ENCODE measurements at regions not wholly inside any gene's neighbourhood (a gene's known extent, or its start where the extent isn't known, plus 50 kb on each side); places are given as distances from the start of the nearest gene placed in this dataset.

DNA sequence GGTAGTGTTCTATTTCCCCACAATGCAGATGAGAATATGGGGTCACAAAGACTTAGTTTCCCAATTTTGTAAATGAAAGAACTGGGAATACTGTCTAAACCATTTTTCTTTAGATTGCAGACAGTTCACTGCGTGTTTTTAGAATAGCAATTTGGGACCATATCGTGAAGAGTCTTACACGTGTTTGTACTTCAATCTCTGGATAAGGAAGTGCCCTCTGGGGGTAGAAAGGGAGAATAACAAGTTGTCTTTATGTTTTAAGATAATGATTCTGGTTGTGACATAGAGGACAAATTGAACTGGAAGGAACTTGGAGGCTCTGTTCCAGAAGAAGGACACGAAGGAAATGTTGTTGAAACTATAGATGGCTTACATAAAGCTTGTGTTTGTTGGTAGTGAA, 457.7 kb downstream of the CBLN2 start:
- DNase-seq, result peak in 1 of 51 donors; percentile 2

DNA sequence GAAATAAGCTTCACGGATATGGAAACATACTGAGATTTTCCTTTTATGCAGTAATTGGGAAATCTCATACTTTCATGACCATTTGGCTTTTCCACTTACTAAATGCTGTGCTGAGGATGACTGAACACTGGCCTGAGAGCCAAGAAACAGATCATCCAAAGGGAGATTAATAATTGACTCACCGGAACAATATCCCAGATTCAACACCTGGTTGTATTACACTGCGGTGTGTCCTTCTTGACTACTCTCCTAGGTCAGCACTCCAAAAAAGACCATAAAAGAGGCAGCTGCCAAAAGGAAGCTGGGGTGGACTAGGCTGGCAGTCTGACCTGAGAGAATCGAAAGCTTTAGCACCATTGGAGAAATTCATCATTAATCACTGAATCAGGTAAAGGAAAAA, 469.1 kb downstream of the CBLN2 start:
- no peak for DNase-seq

DNA sequence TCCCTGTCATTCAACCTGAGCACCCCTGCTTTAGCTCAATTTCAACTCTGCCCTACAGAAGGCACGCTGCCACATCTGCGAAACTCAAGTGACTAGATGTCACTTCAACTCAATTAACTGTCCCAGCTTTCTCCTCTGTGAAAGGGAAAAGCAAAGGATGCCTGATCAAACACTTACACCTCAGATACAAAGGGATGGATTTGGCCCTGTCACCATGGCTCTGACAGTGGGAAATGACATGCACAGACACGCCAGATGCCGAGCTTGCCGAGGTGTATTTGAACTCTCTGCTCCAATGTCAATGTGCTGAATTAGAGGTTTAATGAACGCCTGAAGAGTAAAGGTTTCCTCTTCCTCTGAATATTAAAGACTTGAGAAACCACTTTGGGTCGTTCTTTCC, 481.1 kb downstream of the CBLN2 start:
- DNase-seq, result no peak

DNA sequence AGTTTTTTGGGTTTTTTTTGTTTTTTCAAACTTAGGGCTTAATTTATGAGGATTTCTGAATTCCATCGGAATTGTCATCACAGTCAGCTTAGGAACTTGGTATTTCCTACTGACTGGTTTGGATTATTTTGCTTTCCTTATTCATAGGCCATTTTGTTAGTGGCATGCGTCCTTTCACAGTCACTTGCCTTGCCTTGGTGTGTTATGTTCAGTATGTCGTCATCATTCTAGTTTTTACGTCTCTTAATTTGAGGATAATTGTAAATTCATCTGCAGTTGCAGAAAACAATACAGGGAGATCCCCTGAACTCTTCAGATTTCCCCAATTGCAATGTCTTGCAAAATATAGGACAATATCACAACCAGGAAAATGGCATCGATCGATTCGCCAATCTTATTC, 485.3 kb downstream of the CBLN2 start:
- no peak for DNase-seq

DNA sequence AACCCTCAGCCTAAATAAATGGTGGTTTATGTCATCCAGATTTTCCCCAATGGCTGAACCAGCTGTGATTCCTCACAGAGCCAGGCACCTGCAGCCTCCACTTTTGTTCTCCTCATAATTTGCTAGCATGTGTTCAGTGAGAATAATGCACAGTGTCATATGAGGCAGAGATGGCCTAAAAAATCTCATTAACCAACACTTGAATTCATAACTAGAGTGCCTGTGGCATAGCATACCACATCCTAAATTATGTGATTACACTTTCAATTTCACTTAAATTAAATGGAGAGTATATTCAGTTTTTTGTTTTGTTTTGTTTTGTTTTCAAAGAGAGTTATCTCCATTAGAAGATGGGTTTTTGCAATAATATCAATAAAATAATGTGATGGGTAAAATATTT, 488.0 kb downstream of the CBLN2 start:
- no peak for DNase-seq

DNA sequence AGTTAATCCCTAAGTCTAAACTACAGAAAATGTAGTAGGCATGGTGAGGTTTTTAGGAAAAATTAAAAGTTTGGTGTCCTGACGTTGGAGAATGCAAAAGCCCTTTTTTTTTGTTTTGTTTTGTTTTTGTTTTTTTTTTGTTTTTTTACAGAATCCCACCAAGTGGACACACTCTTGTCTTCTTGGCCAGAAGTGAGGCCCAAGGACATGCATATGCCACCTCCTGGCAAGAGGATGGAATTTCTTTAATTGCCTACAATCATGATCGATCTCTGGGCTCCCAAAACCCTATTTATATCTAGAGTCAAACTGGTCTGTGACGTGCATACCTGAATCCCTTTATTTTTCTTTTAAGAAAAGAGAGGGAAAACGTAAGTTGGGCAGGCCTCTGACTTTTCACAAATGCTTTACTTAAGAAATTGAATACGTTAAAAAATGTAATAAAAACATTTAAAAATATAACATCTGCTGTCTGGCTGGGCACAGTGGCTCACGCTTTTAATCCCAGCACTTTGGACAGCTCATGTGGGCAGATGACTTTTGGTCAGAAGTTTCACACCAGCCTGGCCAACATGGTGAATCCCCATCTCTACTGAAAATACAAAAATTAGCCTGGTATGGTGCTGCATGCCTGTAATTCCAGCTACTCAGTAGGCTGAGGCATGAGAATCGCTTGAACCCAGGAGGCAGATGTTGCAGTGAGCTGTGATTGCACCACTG, 502.7 kb downstream of the CBLN2 start:
- no peak for DNase-seq

DNA sequence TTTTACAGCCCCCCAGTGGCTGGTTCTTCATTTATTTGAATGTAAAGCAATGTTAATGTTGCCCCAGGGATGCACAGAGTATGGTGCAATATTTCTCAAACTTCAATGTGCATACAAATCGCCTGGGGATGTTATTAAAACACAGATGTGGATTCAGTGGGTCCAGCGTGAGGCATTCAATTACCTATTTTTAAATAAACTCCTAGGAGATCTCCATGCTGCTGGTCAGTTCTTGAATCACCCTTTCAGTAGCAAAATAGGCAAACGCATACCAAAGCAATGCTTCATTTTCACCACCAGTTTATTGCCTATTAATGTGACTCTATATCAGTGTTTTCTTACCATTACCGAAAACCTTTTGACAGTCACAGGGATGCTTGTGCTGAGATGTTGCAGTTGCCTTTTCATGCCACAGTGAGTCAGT, 530.7 kb downstream of the CBLN2 start:
- no peak for DNase-seq

DNA sequence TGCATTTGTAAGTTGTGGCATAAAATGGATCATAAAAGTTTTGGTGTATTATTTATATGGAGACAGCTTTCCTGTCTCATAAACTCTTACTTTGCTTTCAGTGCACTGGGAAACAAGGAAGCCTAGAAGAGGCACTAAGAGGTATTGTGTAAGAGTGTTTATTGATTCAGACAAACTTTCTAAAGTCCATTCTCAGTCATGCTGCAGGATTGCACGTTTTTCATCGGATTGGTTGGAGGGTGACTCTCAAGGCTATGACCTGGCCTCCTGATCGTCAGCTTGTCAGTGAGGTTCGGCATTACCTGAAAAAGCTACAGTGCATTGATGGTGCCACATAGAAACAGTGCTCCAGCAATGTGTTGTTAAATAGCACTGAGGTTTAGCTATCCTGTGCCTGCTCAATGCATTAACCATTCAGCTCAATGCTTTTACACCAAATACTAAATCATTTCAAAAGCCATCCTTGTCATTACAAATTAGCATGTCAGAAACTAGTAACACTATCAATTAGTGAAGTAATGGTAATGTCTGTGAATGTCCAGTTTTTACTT, 545.5 kb downstream of the CBLN2 start:
- no peak for DNase-seq

DNA sequence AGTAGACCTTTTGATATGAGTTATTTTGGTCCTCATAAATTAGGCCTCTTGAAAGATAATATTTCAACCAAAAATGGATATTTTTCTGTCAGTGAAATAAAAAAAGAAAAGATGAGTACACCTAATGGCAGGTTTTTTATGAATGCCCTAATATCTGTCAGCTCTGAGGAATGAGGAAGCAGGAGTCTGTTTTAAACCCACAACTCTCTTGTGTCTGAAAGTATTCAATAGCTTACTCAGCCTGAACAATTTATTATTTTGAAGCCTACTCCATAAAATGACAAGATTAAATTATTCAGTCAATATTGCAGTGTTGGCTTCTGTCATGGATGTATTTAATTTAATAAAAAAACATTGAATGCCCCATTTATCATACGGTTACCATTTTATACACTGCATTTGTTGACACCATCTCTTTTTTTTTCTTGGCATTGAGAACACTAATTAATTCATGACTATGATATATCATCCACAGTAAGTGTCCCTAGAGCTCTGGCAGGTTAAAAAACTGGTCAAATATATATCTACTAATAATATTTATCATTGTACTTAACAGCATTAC, 548.2 kb downstream of the CBLN2 start:
- DNase-seq, result no peak

DNA sequence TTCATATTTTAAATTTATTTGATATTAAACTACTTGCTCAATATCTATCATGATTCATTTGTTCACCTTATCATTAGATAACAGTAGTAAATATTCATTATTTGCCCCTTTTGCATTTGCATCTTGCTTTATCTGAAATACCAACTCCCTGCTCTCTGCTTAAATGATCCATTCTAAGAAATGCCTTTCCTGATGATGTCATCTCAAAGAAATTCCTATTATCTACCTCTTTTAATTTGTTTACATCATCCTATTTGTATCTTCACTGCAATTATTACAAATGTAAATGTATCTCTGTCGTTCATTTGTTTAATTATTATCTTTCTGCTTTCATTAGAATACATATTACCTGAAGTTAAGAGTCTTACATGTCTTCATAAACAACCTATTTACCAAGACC, 549.9 kb downstream of the CBLN2 start:
- no peak for DNase-seq

DNA sequence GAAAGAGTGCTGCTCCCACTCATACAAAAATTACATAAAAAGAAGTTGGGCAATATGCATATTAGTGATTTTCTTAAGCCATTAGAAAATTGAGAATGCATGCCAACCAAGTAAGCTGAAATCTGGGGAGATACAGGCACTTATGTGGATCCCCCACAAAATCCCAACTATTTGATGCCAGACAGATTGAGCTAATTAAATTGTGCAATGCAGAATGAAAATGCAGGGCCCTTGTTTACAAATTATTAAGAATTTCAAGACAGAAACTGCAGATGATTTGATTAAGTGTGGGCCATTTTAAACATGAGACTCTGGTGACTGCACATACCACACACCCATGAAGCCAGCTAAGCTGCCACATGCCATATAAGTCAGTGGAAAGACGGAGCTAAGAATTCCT, 554.5 kb downstream of the CBLN2 start:
- DNase-seq, result no peak

DNA sequence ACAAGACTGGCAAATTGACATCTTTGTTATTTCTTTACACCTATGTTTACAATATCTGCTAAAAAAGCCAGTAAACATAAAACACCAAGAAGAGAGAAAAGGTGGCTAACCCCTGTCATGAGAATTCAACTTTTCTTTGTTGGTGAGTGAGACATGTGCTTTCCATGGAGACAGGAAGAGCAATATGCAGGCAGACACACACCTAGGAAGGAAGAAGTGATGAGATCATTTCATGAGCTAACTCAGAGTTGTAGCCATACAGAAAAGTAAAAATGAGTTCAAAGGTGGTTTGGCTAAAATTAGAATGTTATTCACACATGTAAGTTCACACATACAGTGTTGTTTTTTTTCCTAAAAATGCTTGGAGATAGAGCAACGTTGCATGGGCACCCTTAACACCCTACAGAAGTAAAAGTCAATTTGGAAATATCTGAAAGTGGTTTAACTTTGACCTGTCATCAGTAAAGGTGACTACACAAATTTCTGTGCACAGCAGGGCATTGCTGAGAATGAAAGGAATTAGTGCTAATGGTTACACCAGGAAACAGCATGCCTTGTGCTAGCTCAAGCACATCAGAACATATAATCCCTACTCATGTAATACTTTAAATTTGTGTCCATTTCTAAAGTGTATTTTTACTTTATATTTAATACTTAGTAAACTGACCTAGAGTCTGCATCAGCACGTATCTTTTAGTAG, 557.6 kb downstream of the CBLN2 start:
- no peak for DNase-seq

DNA sequence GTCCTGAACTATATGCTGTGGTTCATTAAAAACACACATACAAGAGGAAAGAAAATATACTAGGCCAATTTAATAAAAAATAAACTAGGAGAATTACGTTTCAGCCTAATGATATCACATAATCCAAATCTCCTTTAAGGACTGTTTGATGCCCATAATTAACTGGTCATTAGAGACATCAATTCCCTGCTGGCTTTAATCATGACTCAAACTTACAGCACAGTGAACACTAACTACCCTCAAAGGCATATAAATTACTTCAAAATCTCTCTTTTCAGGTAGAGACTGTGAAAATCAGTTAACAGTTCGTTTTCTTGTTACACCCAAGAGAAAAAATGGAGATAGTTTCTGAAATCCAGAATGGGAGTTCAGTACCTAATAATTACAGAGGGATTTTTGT, 567.4 kb downstream of the CBLN2 start:
- DNase-seq, result no peak

DNA sequence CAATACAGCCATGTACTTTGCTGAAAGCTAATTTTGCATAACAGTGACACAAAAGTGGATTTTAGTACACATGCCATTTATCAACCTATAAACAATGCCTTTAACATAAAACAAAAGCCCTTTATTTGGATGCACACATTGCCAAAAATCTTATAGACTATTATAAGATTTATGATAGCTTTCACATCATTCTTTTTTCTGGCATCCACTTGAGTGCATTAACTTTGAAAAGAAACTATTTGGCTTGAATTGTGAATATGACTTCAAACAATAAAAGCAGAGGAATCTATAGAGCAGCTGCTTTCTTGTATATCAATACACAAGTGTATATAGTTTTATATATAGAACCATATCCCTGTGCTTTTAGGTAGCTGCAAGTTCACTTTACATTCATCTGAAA, 577.4 kb downstream of the CBLN2 start:
- no peak for DNase-seq

DNA sequence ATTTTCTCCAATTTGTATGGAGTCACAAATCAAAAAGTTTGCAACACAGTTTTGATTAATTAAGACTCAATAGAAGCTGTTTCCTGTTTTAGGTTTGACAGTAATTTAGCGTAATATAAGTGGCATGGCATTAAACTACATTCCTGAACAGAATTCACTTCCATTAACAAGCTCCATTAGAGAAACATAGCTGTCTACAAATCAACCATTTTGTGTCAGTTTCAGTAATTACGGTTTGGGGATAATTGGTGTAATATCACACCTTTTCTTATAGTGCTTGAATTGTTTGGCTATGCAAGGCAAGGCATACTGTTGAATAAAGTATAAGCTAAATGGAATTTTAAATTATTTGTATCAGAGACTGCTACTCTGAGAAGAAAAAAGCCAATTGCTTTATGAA, 585.5 kb downstream of the CBLN2 start:
- no peak for DNase-seq

DNA sequence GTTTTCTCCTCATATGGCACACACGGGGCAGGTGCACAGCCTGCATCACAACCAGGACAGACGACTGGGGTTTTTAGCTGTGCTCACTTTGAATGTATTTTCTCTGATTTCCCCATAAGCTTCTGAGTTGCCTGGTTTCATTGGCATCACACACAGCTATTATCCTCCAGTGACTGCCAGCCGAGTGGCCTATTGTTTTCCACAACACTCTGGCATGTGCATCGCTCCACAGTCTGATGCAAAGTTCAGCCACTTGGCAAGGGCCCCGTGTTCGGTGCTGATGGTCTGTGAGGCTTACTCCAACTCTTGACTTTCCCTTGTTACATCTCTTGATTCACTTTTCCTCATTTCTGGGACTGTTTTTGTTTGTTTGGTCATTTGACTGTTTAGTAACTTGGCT, 593.1 kb downstream of the CBLN2 start:
- DNase-seq, result peak in 23 of 51 donors; percentile 1 to 50 (median 15)

DNA sequence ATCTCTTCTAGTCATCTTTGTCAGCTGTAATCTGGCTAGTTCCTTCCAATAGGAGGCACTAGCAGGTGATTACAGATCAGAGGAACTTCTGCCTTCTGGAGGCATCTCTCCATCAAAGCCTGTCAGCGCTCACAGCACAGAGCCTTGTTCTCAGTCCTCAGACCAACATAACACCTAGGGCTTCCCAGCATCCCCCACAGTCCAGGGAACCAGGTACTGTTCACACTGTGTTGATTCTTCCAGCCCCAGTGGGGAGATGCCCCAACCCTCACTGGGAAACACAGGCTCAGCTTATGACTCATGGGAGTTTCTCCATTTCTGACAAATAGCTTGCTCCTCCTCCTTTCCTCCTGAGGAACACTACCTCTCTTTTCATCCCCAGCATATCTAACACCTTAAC, 601.7 kb downstream of the CBLN2 start:
- DNase-seq, result no peak

DNA sequence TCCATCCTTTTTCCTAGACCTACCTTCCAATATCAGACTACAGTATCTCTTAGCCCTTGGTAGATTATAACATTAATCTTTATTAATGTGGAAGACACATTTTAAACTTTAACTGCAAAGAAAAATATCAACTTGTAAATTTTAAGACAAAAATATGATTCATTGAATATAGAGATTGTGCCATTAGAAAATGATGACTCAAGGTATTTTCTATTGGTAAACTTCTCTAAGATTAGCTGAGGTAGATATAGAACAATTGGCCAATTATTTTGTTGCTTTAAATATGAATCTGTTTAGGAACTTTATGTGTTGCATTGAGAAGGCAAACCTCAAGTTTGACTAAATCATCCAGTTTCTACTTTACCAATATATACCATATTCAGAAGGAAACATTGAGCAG, 604.7 kb downstream of the CBLN2 start:
- DNase-seq, result no peak

DNA sequence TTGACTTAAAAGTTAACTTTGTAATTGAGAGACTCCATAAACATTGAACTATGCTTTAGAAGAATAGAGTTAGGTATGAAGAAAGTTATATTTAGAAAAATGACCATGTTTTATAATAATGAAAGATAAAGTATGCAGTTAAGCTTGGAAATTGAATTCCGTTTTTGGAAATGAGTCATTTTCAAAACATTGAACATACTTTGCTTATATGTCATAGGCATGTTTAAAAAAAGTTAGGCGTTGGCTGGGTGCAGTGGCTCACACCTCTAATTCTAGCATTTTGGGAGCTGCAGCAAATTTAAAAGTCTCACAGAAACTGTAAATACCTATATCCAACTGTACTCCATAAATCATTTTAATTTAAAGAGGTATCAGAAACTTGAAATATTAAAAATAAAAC, 607.4 kb downstream of the CBLN2 start:
- no peak for DNase-seq

DNA sequence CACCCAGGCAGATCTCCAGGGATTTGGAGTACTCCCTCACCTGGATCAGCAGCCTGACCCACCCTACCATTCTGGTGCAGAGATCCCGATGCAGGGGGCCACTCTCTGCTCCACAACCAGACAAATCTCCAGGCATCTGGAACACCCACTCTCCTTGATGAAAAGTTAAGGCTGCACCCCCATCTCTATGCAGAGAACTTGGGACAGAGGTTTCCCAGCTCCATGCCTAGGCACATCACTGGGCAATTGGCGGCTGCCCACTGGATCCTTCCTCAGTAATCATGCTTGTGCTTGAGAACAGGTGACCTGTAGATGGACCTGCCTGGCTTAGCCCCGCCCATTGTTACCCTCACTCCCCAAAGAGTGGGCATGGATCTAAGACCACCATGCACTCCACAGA, 624.9 kb downstream of the CBLN2 start:
- DNase-seq, result no peak

DNA sequence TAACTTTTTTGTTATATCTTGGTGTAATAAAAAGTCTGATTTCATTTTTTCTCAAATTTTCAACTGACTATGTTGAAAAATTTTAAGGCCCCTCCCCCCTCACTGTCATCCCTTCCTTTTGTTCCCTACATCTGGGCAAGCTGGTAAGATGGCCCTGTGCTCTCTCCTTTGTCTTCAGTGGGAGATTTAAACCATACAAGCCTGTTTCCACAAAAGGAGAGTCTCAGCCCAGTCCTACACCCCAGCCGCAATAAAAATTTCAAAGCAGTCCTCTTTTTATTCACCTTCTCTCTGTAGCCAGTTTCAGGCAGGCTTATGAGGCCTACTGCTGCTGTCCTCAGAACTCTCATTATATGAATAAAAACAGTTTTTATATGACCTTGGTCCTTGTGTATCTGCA, 630.5 kb downstream of the CBLN2 start:
- DNase-seq, result no peak

DNA sequence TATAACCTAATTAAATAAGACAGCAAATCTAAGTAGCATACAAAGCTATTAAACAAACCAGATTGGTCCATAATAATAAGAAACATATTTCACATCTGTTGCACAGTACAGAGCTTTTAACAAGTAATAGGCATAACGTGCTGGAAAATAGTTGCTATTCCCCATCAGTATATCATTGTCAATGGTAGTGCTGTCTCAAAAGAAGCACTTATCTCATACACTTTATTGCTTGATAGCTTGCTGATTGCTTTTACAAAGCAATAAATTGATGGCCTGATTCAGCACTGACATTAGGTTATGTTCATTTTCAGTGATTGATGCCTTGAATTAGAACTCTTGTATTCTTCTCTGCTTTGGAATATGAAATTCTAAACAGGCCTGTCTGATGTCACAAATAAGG, 641.7 kb downstream of the CBLN2 start:
- DNase-seq, result no peak

Measured in hypothalamus (tissue), 51 donors.